ENCODE measurements at regions not wholly inside any gene's neighbourhood (a gene's known extent, or its start where the extent isn't known, plus 50 kb on each side); places are given as distances from the start of the nearest gene placed in this dataset.

GRCh38 chr14:76953311-76953945 lies 75.1 kb downstream of the IRF2BPL start:
- Histone ChIP-seq H3K4me3 (peak overlapping the region; percentile 31), H3K9me3 (no peaks in the 10 kb centered on the region), H3K27me3 (no peaks in the 10 kb centered on the region), H3K27ac (peak overlapping the region; percentile 95), H3K4me1 (peaks cover 70% of the 10 kb centered on the region), H3K36me3 (no peaks in the 10 kb centered on the region)
- TF ChIP-seq CTCF (IDR thresholded peaks at IDR 0.05), result no peak
- intact Hi-C loops (cut with DNase I), result loop anchor here (10.0 kb wide), 1 partner anchor 71 kb away; the partner anchor contains the start of gene IRF2BPL
- ATAC-seq, result peak; percentile 73
- DNase-seq, result peak; percentile 86

GRCh38 chr14:76951166-76951565 lies 77.3 kb downstream of the IRF2BPL start:
- DNase-seq, result no peak
- no peak overlapping the region for H3K4me3 ChIP-seq
- H3K27me3 ChIP-seq, result no peaks in the 10 kb centered on the region
- H3K9me3 ChIP-seq, result no peaks in the 10 kb centered on the region
- ATAC-seq, result no peak
- H3K36me3 ChIP-seq, result no peaks in the 10 kb centered on the region
- peaks cover 74% of the 10 kb centered on the region for H3K4me1 ChIP-seq
- intact Hi-C loops (cut with DNase I), result loop anchor here (10.0 kb wide), 1 partner anchor 74 kb away; the partner anchor contains the start of gene IRF2BPL
- no peak for TF ChIP-seq CTCF (IDR thresholded peaks at IDR 0.05)
- peak overlapping the region; percentile 53 for H3K27ac ChIP-seq

- no peak for TF ChIP-seq CTCF (IDR thresholded peaks at IDR 0.05)
- intact Hi-C loops (cut with DNase I), result loop anchor here (10.0 kb wide), 1 partner anchor 74 kb away; the partner anchor contains the start of gene IRF2BPL
- no peak for DNase-seq
- Histone ChIP-seq H3K4me3 (no peak overlapping the region), H3K36me3 (no peaks in the 10 kb centered on the region), H3K4me1 (peaks cover 66% of the 10 kb centered on the region), H3K27me3 (no peaks in the 10 kb centered on the region), H3K27ac (peak overlapping the region; percentile 53), H3K9me3 (no peaks in the 10 kb centered on the region)
- no peak for ATAC-seq
Measured at GRCh38 chr14:76950055-76951020, 78.2 kb downstream of the IRF2BPL start.

GRCh38 chr14:76948976-76949375 lies 79.5 kb downstream of the IRF2BPL start:
- no peaks in the 10 kb centered on the region for H3K27me3 ChIP-seq
- TF ChIP-seq CTCF (IDR thresholded peaks at IDR 0.05), result no peak
- H3K4me1 ChIP-seq, result peaks cover 52% of the 10 kb centered on the region
- H3K27ac ChIP-seq, result peak overlapping the region; percentile 84
- H3K4me3 ChIP-seq, result no peak overlapping the region
- no peaks in the 10 kb centered on the region for H3K9me3 ChIP-seq
- no peak for DNase-seq
- no peak for ATAC-seq
- H3K36me3 ChIP-seq, result no peaks in the 10 kb centered on the region
- intact Hi-C loops (cut with DNase I), result no loop called here

- H3K27ac ChIP-seq, result peak overlapping the region; percentile 84
- no peaks in the 10 kb centered on the region for H3K9me3 ChIP-seq
- TF ChIP-seq CTCF (IDR thresholded peaks at IDR 0.05), result no peak
- no peak overlapping the region for H3K4me3 ChIP-seq
- ATAC-seq (peak; percentile 5), DNase-seq (peak; percentile 73)
- H3K27me3 ChIP-seq, result no peaks in the 10 kb centered on the region
- intact Hi-C loops (cut with DNase I), result no loop called here
- H3K36me3 ChIP-seq, result no peaks in the 10 kb centered on the region
- peaks cover 47% of the 10 kb centered on the region for H3K4me1 ChIP-seq
Measured at GRCh38 chr14:76948213-76948947, 80.1 kb downstream of the IRF2BPL start.

Data from upper lobe of right lung (tissue), 1 donor.